ENCODE measurements at regions not wholly inside any gene's neighbourhood (a gene's known extent, or its start where the extent isn't known, plus 50 kb on each side); places are given as distances from the start of the nearest gene placed in this dataset.
"Not testable (repeated sequence)": the region's sequence is repeated elsewhere in the genome, so short reads cannot be mapped to it uniquely, and the experiment has no call there.

- TF ChIP-seq CTCF (IDR thresholded peaks at IDR 0.05; ENCODE audit: low read depth, low read length); POLR2A (IDR thresholded peaks at IDR 0.05; ENCODE audit: extremely low read depth, insufficient read length); MYC (IDR thresholded peaks at IDR 0.05; ENCODE audit: low read depth, low read length): not testable (repeated sequence)
Observed at GRCh38 chr12:91452464-91452863, 269.8 kb upstream of the DCN start.
